Transverse colon (tissue), 4 donors: ENCODE measurements at regions not wholly inside any gene's neighbourhood (a gene's known extent, or its start where the extent isn't known, plus 50 kb on each side); places are given as distances from the start of the nearest gene placed in this dataset.

ENCODE experiments used
- DNase-seq: peaks from one replicate; pipeline ENCODE4 v3.0.0-alpha.2; 2019
- H3K27ac ChIP-seq, 4 donors: fragments of 200-600 bp; sonication (generic); 2 replicates each; pipeline ENCODE4 v1.5.1; 2016 to 2018; ENCODE audit warnings: inconsistent platforms in 4 of 4
- H3K27me3 ChIP-seq: fragments of 200-600 bp; sonication (generic); 2 replicates; pipeline ENCODE4 v1.5.1; 2017; ENCODE audit warnings: inconsistent platforms
- H3K36me3 ChIP-seq, 4 donors: fragments of 200-600 bp; sonication (generic); 2 replicates each; pipeline ENCODE4 v1.5.1; 2017 to 2019; ENCODE audit warnings: inconsistent platforms in 4 of 4
- H3K4me1 ChIP-seq, 4 donors: fragments of 200-600 bp; sonication (generic); 2 replicates each; pipeline ENCODE4 v1.5.1; 2017 to 2020; ENCODE audit warnings: inconsistent platforms in 4 of 4
- H3K4me3 ChIP-seq, 4 donors: fragments of 200-600 bp; sonication (generic); 1 replicate in 1 of 4; 2 replicates in 3 of 4; pipeline versions ENCODE4 v1.5.1 to v1.6.1; 2017 to 2019; ENCODE audit warnings: inconsistent platforms in 4 of 4
- H3K9me3 ChIP-seq, 2 donors: fragments of 200-600 bp; sonication (generic); 2 replicates each; pipeline ENCODE4 v1.5.1; 2017 to 2019; ENCODE audit warnings: inconsistent platforms in 2 of 2
- EP300 ChIP-seq: sonication (generic); formaldehyde crosslinking; IDR thresholded peaks from one replicate; pipeline ENCODE4 v1.6.1; 2017; ENCODE audit warnings: antibody characterized with exemption, low read depth
- POLR2A ChIP-seq: fragments of 450-650 bp; IDR thresholded peaks from one replicate; pipeline ENCODE4 v1.6.1; 2016; ENCODE audit warnings: antibody characterized with exemption, mild to moderate bottlenecking, moderate library complexity
- POLR2AphosphoS5 ChIP-seq, 3 donors: sonication (generic); formaldehyde crosslinking; IDR thresholded peaks; one replicate each; pipeline ENCODE4 v1.6.1; 2016; ENCODE audit warnings: antibody characterized with exemption in 3 of 3
- WGBS, 2 donors: methylation state at CpG; one replicate each; pipeline ENCODE4 v1.1.5; 2018; ENCODE audit warnings: low coverage in 1 of 2; 5-methylcytosine and 5-hydroxymethylcytosine counted together
- in situ Hi-C, 4 donors: fragments of 200-750 bp; cut with MboI; loops; one replicate each; pipeline versions ENCODE4 v1.15.0 to v1.15.1; 2017; ENCODE audit warnings: low sequenced_read_pairs in 3 of 4, low pct_ligation_motif_present in 1 of 4, low pct_unique_long_range_greater_than_20kb in 1 of 4
- intact Hi-C: fragments of 100-400 bp; cut with DNase I; formaldehyde crosslinking; loops from one replicate; pipeline ENCODE4 v1.15.1; 2023; ENCODE audit warnings: low total_unique reads
- TF ChIP-seq, protein P1 (sequence below), 5 experiments: fragments of 200-600 bp in 3 of 5; fragments of 450-650 bp in 2 of 5; sonication (generic) in 3 of 5; IDR thresholded peaks; 1 replicate in 2 of 5; 2 replicates in 3 of 5; pipeline ENCODE4 v1.5.1; 2016 to 2017; ENCODE audit warnings: antibody characterized with exemption in 5 of 5, inconsistent platforms in 3 of 5, mild to moderate bottlenecking in 2 of 5, moderate library complexity in 1 of 5

DNA sequence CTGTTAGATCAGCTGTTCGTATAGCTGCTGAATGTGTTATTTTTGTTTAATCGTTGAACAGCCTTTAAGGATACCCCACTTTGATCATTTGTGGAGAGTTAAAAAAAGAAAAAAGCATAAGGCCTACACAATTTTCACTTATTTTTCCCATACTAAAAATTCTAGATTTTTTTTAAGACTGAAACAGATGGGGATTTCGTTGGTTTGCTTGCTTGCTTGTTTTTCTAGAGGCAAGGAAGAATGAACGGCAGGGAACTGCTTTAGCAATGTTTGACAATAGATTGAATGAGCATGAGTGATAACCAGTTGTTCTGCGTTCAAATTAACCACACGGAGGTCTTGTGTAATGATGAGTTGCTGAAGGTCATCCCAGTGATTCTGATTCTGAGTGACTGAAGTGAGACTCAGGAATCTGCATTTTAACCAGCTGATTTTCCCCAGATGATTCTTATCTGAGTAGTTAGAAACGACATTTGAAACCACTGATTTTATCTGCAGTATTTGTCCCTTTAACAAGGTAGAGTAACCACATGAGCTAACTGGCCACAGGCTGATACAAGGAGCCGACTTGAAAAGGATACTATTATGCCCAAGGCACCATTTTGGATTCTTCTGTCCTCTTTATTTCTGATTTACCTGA is 85.9 kb downstream of the GPR37 start:
- H3K4me1 ChIP-seq = no peaks in the 10 kb centered on the region
- no peak overlapping the region for H3K27ac ChIP-seq
- intact Hi-C loops (no loop called here), in situ Hi-C loops (no loop called here)
- WGBS, 2 donors = 72 to 78% methylated on average over 8 of the region's 8 CpGs
- H3K27me3 ChIP-seq = no peaks in the 10 kb centered on the region
- no peak overlapping the region for H3K4me3 ChIP-seq
- TF ChIP-seq POLR2A (no peak), EP300 (no peak), POLR2AphosphoS5 (IDR thresholded peaks at IDR 0.05) (no peak)
- TF ChIP-seq, protein P1, sequence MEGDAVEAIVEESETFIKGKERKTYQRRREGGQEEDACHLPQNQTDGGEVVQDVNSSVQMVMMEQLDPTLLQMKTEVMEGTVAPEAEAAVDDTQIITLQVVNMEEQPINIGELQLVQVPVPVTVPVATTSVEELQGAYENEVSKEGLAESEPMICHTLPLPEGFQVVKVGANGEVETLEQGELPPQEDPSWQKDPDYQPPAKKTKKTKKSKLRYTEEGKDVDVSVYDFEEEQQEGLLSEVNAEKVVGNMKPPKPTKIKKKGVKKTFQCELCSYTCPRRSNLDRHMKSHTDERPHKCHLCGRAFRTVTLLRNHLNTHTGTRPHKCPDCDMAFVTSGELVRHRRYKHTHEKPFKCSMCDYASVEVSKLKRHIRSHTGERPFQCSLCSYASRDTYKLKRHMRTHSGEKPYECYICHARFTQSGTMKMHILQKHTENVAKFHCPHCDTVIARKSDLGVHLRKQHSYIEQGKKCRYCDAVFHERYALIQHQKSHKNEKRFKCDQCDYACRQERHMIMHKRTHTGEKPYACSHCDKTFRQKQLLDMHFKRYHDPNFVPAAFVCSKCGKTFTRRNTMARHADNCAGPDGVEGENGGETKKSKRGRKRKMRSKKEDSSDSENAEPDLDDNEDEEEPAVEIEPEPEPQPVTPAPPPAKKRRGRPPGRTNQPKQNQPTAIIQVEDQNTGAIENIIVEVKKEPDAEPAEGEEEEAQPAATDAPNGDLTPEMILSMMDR (IDR thresholded peaks at IDR 0.05) = no peak
- no peak for DNase-seq
- no peaks in the 10 kb centered on the region for H3K9me3 ChIP-seq
- H3K36me3 ChIP-seq = no peaks in the 10 kb centered on the region

GRCh38 chr7:124679146-124679545 is 86.4 kb downstream of the GPR37 start:
- DNase-seq = no peak
- H3K36me3 ChIP-seq = no peaks in the 10 kb centered on the region
- H3K27me3 ChIP-seq = no peaks in the 10 kb centered on the region
- no peak overlapping the region for H3K27ac ChIP-seq
- TF ChIP-seq POLR2A (no peak), EP300 (no peak), POLR2AphosphoS5 (IDR thresholded peaks at IDR 0.05) (no peak)
- TF ChIP-seq, protein P1 (IDR thresholded peaks at IDR 0.05) = no peak
- no peaks in the 10 kb centered on the region for H3K9me3 ChIP-seq
- H3K4me3 ChIP-seq = no peak overlapping the region
- in situ Hi-C loops (no loop called here), intact Hi-C loops (no loop called here)
- 62 to 84% methylated on average over 2 of the region's 2 CpGs for WGBS, 2 donors
- H3K4me1 ChIP-seq = no peaks in the 10 kb centered on the region

DNA sequence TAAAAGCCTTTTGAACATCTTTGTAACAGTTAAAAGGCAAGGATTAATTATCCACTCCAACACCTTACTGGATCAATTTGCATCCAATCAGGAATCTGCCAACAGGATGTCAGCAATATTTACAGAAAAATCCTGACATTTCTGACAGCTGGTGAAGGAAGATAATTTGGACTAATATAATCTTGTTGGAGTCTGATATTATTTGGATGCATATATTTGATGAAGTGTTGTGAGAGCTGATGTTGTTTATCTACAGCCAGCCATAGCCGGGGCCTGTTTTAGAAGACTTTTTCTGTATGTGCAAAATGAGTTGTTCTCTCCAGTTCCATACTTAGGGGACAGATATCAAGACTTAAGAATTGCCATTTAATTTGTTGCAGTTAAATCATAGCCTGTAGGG is 91.1 kb downstream of the GPR37 start:
- Histone ChIP-seq H3K27me3 (no peaks in the 10 kb centered on the region), H3K36me3 (no peaks in the 10 kb centered on the region), H3K4me3 (no peak overlapping the region), H3K9me3 (no peaks in the 10 kb centered on the region), H3K27ac (no peak overlapping the region), H3K4me1 (no peaks in the 10 kb centered on the region)
- in situ Hi-C loops = no loop called here
- intact Hi-C loops = no loop called here
- TF ChIP-seq POLR2AphosphoS5 (IDR thresholded peaks at IDR 0.05) (no peak), EP300 (no peak)
- TF ChIP-seq, protein P1 (IDR thresholded peaks at IDR 0.05) = no peak
- no peak for DNase-seq
- 71 to 91% methylated on average over 1 of the region's 1 CpG for WGBS, 2 donors

- WGBS, 2 donors = 88 to 100% methylated on average over 1 of the region's 1 CpG
- in situ Hi-C loops = no loop called here
These were observed 93.6 kb downstream of the GPR37 start for GRCh38 chr7:124672011-124672410.

More at GRCh38 chr7:124672011-124672410, 93.6 kb downstream of the GPR37 start:
- H3K4me3 ChIP-seq = no peak overlapping the region
- H3K27me3 ChIP-seq = no peaks in the 10 kb centered on the region
- no peak overlapping the region for H3K27ac ChIP-seq
- no peaks in the 10 kb centered on the region for H3K36me3 ChIP-seq
- no peaks in the 10 kb centered on the region for H3K9me3 ChIP-seq
- no peak for DNase-seq
- TF ChIP-seq, protein P1 (IDR thresholded peaks at IDR 0.05) = no peak
- no peak for TF ChIP-seq POLR2A
- TF ChIP-seq POLR2AphosphoS5 (IDR thresholded peaks at IDR 0.05) = no peak
- no peak for TF ChIP-seq EP300
- intact Hi-C loops = no loop called here
- H3K4me1 ChIP-seq = no peaks in the 10 kb centered on the region
